Osteoblast (primary cell): ENCODE measurements at regions not wholly inside any gene's neighbourhood (a gene's known extent, or its start where the extent isn't known, plus 50 kb on each side); places are given as distances from the start of the nearest gene placed in this dataset.

ENCODE experiments used
- DNase-seq: peaks from one replicate; pipeline ENCODE4 v3.0.0; 2011; ENCODE audit warnings: low spot score, mixed read lengths; ENCODE audit not compliant: insufficient read length; ENCODE audit errors: missing footprints
- H2AFZ ChIP-seq: 2 replicates; pipeline ENCODE4 v1.6.0; 2011; ENCODE audit warnings: mild to moderate bottlenecking, low read length
- H3K27ac ChIP-seq: 2 replicates; pipeline ENCODE4 v1.5.1; 2011; ENCODE audit warnings: mild to moderate bottlenecking, low read depth, low read length, moderate library complexity
- H3K27me3 ChIP-seq: 2 replicates; pipeline ENCODE4 v1.6.0; 2012; ENCODE audit warnings: mild to moderate bottlenecking, control low read depth, inconsistent platforms, low read length, moderate library complexity; ENCODE audit not compliant: insufficient read depth
- H3K36me3 ChIP-seq: 2 replicates; pipeline ENCODE4 v1.5.1; 2011; ENCODE audit warnings: mild to moderate bottlenecking, low read length, control low read depth, moderate library complexity; ENCODE audit not compliant: insufficient read depth
- H3K4me1 ChIP-seq: 2 replicates; pipeline ENCODE4 v1.5.1; 2011; ENCODE audit warnings: mild to moderate bottlenecking, low read length, control low read depth, moderate library complexity; ENCODE audit not compliant: insufficient read depth
- H3K4me2 ChIP-seq: 2 replicates; pipeline ENCODE4 v1.6.0; 2011; ENCODE audit warnings: mild to moderate bottlenecking, low read length; ENCODE audit not compliant: insufficient read depth
- H3K4me3 ChIP-seq: fragments of 200-600 bp; sonication (generic); 3 replicates; pipeline ENCODE4 v1.5.1; 2012; ENCODE audit warnings: mild to moderate bottlenecking, low read length, inconsistent platforms; ENCODE audit not compliant: insufficient read depth
- H3K79me2 ChIP-seq: 2 replicates; pipeline ENCODE4 v1.6.0; 2012; ENCODE audit warnings: mild to moderate bottlenecking, low read length, control low read depth, inconsistent platforms; ENCODE audit not compliant: insufficient read depth
- H3K9me3 ChIP-seq: 2 replicates; pipeline ENCODE4 v1.5.1; 2011; ENCODE audit warnings: low read depth, low read length, control low read depth
- H4K20me1 ChIP-seq: 2 replicates; pipeline ENCODE4 v1.6.0; 2012; ENCODE audit warnings: mild to moderate bottlenecking, low read length, control low read depth; ENCODE audit not compliant: insufficient read depth
- CTCF ChIP-seq: IDR thresholded peaks from 2 replicates; pipeline ENCODE4 v1.5.1; 2011; ENCODE audit warnings: mild to moderate bottlenecking, low read depth, low read length, moderate library complexity; ENCODE audit errors: extremely low read depth

DNA sequence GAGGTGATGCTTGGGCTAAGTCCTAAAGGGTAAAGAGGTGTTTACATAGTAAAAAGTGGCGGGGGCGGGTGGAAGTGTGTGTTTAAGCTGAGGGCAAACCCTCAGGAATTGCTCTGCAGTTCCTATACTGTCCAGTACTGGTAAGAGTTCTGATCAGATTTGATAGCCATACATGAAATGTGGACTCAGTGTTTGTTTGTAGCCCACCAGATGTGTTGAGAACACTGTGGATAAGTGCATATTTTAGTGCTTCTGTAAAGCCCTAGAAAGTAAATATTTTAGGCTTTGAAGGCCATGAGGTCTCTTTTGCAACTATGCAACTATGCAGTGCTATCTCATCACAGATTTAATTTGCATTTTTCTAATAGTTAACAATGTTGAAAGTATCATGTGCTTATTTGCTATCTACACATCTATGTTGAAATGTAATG, 80.7 kb upstream of the EOLA2 start:
- no peak overlapping the region for H2AFZ ChIP-seq
- H3K4me3 ChIP-seq, result no peak overlapping the region
- TF ChIP-seq CTCF, result no peak
- no peaks in the 10 kb centered on the region for H3K36me3 ChIP-seq
- no peak overlapping the region for H3K4me2 ChIP-seq
- no peaks in the 10 kb centered on the region for H4K20me1 ChIP-seq
- no peak overlapping the region for H3K27ac ChIP-seq
- H3K79me2 ChIP-seq, result no peaks in the 10 kb centered on the region
- H3K4me1 ChIP-seq, result peaks cover 11% of the 10 kb centered on the region
- H3K27me3 ChIP-seq, result no peaks in the 10 kb centered on the region
- no peaks in the 10 kb centered on the region for H3K9me3 ChIP-seq
- DNase-seq, result no peak

DNA sequence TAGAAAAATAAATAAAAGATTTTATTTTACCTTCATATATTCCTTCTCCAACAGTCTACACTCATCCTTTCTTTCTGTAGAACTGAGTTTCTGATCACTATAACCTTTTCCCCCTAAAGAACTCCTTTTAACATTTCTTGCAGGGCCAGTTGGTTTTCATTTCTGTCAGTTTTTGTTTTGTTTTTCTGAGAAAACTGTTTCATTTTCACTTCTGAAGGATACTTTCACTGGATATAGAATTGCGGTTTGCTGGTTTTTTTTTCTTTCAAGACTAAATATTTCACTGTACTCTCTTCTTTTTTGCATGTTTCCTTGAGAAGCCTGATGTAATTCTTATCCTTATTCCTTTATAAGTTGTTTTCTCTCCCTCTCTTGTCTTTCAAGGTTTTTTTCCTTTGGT, 90.4 kb upstream of the EOLA2 start:
- TF ChIP-seq CTCF, result no peak
- Histone ChIP-seq H3K79me2 (no peaks in the 10 kb centered on the region), H4K20me1 (no peaks in the 10 kb centered on the region), H3K27ac (no peak overlapping the region), H3K27me3 (no peaks in the 10 kb centered on the region), H3K4me3 (no peak overlapping the region), H3K4me1 (no peaks in the 10 kb centered on the region), H2AFZ (no peak overlapping the region), H3K9me3 (no peaks in the 10 kb centered on the region), H3K4me2 (no peak overlapping the region), H3K36me3 (no peaks in the 10 kb centered on the region)
- no peak for DNase-seq

DNA sequence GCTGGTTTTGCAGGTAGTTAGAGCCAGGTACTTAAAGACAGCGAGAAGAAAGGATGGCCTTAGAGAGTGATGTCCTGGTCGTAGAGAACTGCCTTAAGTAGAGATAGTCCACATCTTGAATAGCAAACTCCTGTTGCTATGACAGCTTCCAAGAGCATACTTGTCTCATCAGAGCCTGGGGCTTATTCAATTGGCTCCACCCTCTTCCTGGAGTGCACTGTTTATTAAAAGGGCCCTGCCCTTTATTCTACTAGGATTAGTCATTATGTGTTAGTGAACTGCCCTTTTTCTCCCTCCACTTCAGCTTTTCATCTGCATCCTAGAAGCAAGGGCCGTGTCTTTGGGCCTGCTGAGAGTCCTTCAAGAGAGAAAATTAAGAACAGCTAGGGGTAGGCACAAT, 94.5 kb upstream of the EOLA2 start:
- no peaks in the 10 kb centered on the region for H3K36me3 ChIP-seq
- no peak overlapping the region for H3K4me2 ChIP-seq
- no peak overlapping the region for H3K4me3 ChIP-seq
- no peak for TF ChIP-seq CTCF
- no peak for DNase-seq
- no peak overlapping the region for H3K27ac ChIP-seq
- no peaks in the 10 kb centered on the region for H3K27me3 ChIP-seq
- no peak overlapping the region for H2AFZ ChIP-seq
- peaks cover 13% of the 10 kb centered on the region for H3K4me1 ChIP-seq
- no peaks in the 10 kb centered on the region for H4K20me1 ChIP-seq
- no peaks in the 10 kb centered on the region for H3K79me2 ChIP-seq
- H3K9me3 ChIP-seq, result peaks cover 3% of the 10 kb centered on the region

DNA sequence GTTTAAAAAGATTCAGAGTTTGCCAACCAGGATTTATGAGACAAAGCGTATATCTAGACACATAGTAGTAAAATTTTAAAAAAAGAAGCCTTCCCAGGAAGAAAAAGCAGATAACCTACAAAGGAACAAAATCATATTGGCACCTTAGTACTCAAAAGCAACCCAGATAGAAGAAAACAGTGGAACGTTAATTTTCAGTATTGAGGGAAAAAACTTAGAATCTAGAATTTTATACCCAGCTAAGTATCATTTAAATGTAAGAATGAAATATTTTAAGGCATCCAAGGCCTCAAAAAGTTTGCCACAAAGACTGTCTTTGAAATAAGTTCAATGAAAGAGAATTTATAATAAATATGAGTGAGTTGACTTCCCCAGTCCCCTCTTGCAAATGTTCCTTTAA, 96.5 kb upstream of the EOLA2 start:
- H3K9me3 ChIP-seq, result peaks cover 3% of the 10 kb centered on the region
- H3K4me2 ChIP-seq, result no peak overlapping the region
- H4K20me1 ChIP-seq, result no peaks in the 10 kb centered on the region
- no peak for TF ChIP-seq CTCF
- no peak overlapping the region for H3K4me3 ChIP-seq
- no peaks in the 10 kb centered on the region for H3K36me3 ChIP-seq
- no peak overlapping the region for H2AFZ ChIP-seq
- peak overlapping the region; percentile 91 for H3K27ac ChIP-seq
- no peaks in the 10 kb centered on the region for H3K27me3 ChIP-seq
- H3K4me1 ChIP-seq, result peaks cover 18% of the 10 kb centered on the region
- no peak for DNase-seq
- no peaks in the 10 kb centered on the region for H3K79me2 ChIP-seq
